H1 (cell line): ENCODE measurements at regions not wholly inside any gene's neighbourhood (a gene's known extent, or its start where the extent isn't known, plus 50 kb on each side); places are given as distances from the start of the nearest gene placed in this dataset.

Source experiments
- CHD2 ChIP-seq: IDR thresholded peaks from 2 replicates; pipeline ENCODE4 v1.6.1; 2012; ENCODE audit warnings: low read length, improper control_type of control experiment
- CHD7 ChIP-seq: fragments of 300-600 bp; sonication (generic); IDR thresholded peaks from 2 replicates; pipeline ENCODE4 v1.7.1; 2012; ENCODE audit warnings: low read length, moderate library complexity, mild to moderate bottlenecking, inconsistent platforms; ENCODE audit not compliant: insufficient replicate concordance
- EZH2 ChIP-seq: fragments of 200-600 bp; sonication (generic); IDR thresholded peaks from 2 replicates; pipeline ENCODE4 v1.7.1; 2012; ENCODE audit warnings: low read depth, mild to moderate bottlenecking, moderate library complexity, low read length, inconsistent platforms; ENCODE audit not compliant: severe bottlenecking
- HDAC2 ChIP-seq, 2 experiments: fragments of 300-600 bp in 1 of 2; sonication (generic) in 1 of 2; IDR thresholded peaks; 2 replicates each; pipeline ENCODE4 v1.6.1; 2011 to 2012; ENCODE audit warnings: low read depth in 2 of 2, low read length in 2 of 2, mild to moderate bottlenecking in 2 of 2, moderate library complexity in 2 of 2, borderline replicate concordance in 1 of 2, inconsistent platforms in 1 of 2
- JUN ChIP-seq: IDR thresholded peaks from 2 replicates; pipeline ENCODE4 v1.6.1; 2011; ENCODE audit warnings: low read depth, mild to moderate bottlenecking, improper control_type of control experiment, low read length
- PHF8 ChIP-seq: fragments of 200-600 bp; sonication (generic); conservative IDR thresholded peaks from 2 replicates; pipeline ENCODE4 v1.7.1; 2012; ENCODE audit warnings: low read depth, mild to moderate bottlenecking, inconsistent platforms, low read length, moderate library complexity
- RFX5 ChIP-seq: IDR thresholded peaks from 2 replicates; pipeline ENCODE4 v1.6.1; 2011; ENCODE audit warnings: low read depth, low read length, improper control_type of control experiment, borderline replicate concordance
- TAF1 ChIP-seq: IDR thresholded peaks from 2 replicates; pipeline ENCODE4 v1.6.1; 2011; ENCODE audit warnings: mild to moderate bottlenecking, low read depth, low read length
- TBP ChIP-seq: IDR thresholded peaks from 2 replicates; pipeline ENCODE4 v1.6.1; 2011; ENCODE audit warnings: low read depth, low read length, improper control_type of control experiment
- TEAD4 ChIP-seq: IDR thresholded peaks from 2 replicates; pipeline ENCODE4 v1.6.1; 2012; ENCODE audit warnings: low read depth, low read length, inconsistent platforms, mixed read lengths
- USF2 ChIP-seq: IDR thresholded peaks from 2 replicates; pipeline ENCODE4 v1.6.1; 2011; ENCODE audit warnings: low read length, improper control_type of control experiment

GRCh38 chr10:2294739-2295138 is 557.4 kb upstream of the ADARB2 start (continued):
- TF ChIP-seq CHD7 (no peak), USF2 (no peak), TBP (no peak), EZH2 (no peak), PHF8 (no peak), TEAD4 (no peak), JUN (no peak), HDAC2 (IDR thresholded peaks at IDR 0.05; ENCODE audit: borderline replicate concordance in 1 of 2, low read depth in 2 of 2, low read length in 2 of 2) (no peak), TAF1 (no peak), CHD2 (no peak), RFX5 (no peak)
